ENCODE measurements at regions not wholly inside any gene's neighbourhood (a gene's known extent, or its start where the extent isn't known, plus 50 kb on each side); places are given as distances from the start of the nearest gene placed in this dataset.

GRCh38 chr7:10604128-10604527 is 369.5 kb upstream of the PHF14 start:
- no peak for TF ChIP-seq CTCF (IDR thresholded peaks at IDR 0.05; ENCODE audit: poor library complexity, severe bottlenecking)
- TF ChIP-seq RAD21 (conservative IDR thresholded peaks at IDR 0.05), result no peak
- TF ChIP-seq MXI1 (conservative IDR thresholded peaks at IDR 0.05; ENCODE audit: poor library complexity, severe bottlenecking), result no peak
- no peak for TF ChIP-seq POLR2AphosphoS5 (IDR thresholded peaks at IDR 0.05)
- no peak for TF ChIP-seq REST (IDR thresholded peaks at IDR 0.05; ENCODE audit: borderline replicate concordance)
- no peak for TF ChIP-seq EZH2 (IDR thresholded peaks at IDR 0.05; ENCODE audit: borderline replicate concordance, insufficient read depth, low read length, poor library complexity, severe bottlenecking)
- no peak for TF ChIP-seq EP300 (conservative IDR thresholded peaks at IDR 0.05; ENCODE audit: poor library complexity, severe bottlenecking)
- no peak for TF ChIP-seq TAF1 (IDR thresholded peaks at IDR 0.05; ENCODE audit: low read depth)
- no peak for TF ChIP-seq SMC3 (conservative IDR thresholded peaks at IDR 0.05; ENCODE audit: poor library complexity)

All from neural cell (in vitro differentiated cells).